ENCODE measurements at regions not wholly inside any gene's neighbourhood (a gene's known extent, or its start where the extent isn't known, plus 50 kb on each side); places are given as distances from the start of the nearest gene placed in this dataset.

DNA sequence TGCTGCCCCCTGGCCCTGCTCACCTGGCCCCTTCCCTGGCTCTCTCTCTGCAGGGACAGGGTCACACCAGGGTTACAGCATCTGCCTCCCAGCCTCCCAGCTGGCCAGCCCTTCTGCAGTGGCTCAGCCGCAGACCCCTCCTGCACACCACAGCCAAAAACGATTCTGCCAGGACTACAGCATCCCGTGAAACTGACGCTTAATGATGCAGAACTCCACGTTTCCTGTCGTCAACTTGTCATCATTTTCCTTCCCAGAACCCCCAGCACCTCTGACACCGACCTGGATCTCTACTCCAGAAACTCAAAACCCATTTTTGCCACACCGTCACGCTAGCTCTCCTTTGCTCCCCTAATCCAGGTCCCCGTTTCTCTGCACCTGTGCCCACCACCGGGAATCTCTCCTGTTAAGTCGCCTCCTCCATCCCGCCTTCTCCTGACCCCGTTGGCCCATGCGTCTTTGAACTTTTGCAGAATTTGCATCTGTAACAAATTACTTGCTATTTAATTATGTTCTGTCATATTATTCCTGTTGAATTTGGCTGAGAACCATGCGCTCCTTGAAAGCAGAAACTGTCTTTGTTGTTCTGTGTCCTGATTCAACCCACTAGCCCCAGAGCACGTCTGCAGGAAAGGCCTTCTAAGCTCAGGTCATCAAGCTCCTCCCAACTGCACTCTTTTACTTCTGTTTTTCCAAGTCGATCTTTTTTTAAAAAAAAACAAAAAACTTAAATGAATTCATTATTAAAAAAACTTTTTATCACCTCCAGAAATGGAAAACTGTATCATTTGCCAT, 173.2 kb upstream of the COPS8 start:
- WGBS, 3 donors, result 41 to 48% (median 46%) methylated on average over 18 of the region's 18 CpGs
- Histone ChIP-seq H3K9me3 (no peaks in the 10 kb centered on the region), H3K36me3 (ENCODE audit: insufficient read depth in 1 of 2, low read depth in 1 of 2) (no peaks in the 10 kb centered on the region), H3K27ac (no peak overlapping the region), H3K27me3 (ENCODE audit: insufficient read depth in 3 of 3, low read length in 2 of 3) (peaks cover 0 to 4% (median 1%) of the 10 kb centered on the region in 3 donors), H3K4me3 (no peak overlapping the region), H3K4me1 (no peaks in the 10 kb centered on the region)
- DNase-seq (no peak), ATAC-seq (no peak)
- intact Hi-C loops (cut with DNase I), result no loop called here
- TF ChIP-seq, protein P1, sequence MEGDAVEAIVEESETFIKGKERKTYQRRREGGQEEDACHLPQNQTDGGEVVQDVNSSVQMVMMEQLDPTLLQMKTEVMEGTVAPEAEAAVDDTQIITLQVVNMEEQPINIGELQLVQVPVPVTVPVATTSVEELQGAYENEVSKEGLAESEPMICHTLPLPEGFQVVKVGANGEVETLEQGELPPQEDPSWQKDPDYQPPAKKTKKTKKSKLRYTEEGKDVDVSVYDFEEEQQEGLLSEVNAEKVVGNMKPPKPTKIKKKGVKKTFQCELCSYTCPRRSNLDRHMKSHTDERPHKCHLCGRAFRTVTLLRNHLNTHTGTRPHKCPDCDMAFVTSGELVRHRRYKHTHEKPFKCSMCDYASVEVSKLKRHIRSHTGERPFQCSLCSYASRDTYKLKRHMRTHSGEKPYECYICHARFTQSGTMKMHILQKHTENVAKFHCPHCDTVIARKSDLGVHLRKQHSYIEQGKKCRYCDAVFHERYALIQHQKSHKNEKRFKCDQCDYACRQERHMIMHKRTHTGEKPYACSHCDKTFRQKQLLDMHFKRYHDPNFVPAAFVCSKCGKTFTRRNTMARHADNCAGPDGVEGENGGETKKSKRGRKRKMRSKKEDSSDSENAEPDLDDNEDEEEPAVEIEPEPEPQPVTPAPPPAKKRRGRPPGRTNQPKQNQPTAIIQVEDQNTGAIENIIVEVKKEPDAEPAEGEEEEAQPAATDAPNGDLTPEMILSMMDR (IDR thresholded peaks at IDR 0.05), result no peak

DNA sequence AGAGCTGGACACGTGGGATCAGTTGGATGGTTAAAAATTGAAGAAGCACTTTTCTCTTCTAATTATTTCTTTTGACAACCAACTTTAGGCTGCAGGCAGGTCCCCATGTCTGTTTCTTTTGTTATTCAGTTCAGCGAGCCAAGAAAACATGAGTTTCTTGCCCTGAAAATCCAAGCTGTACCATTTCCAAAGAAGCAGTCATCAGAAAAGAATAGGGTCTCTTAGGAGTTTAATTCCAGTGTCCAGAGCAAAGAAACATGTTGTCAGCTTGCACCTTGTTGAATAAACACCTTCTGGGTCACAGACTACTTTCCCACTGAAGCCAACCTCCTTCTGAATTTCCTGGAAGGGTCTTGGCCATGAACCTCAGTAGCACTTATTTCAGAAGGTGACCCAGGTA, 170.5 kb upstream of the COPS8 start:
- Histone ChIP-seq H3K9me3 (no peaks in the 10 kb centered on the region), H3K4me1 (no peaks in the 10 kb centered on the region), H3K27ac (no peak overlapping the region), H3K27me3 (ENCODE audit: insufficient read depth in 3 of 3, low read length in 2 of 3) (no peaks in the 10 kb centered on the region), H3K36me3 (ENCODE audit: insufficient read depth in 1 of 2, low read depth in 1 of 2) (no peaks in the 10 kb centered on the region), H3K4me3 (no peak overlapping the region)
- intact Hi-C loops (cut with DNase I), result no loop called here
- DNase-seq, result no peak
- TF ChIP-seq, protein P1 (IDR thresholded peaks at IDR 0.05), result no peak
- 81 to 83% (median 82%) methylated on average over 2 of the region's 2 CpGs for WGBS, 3 donors
- no peak for ATAC-seq

DNA sequence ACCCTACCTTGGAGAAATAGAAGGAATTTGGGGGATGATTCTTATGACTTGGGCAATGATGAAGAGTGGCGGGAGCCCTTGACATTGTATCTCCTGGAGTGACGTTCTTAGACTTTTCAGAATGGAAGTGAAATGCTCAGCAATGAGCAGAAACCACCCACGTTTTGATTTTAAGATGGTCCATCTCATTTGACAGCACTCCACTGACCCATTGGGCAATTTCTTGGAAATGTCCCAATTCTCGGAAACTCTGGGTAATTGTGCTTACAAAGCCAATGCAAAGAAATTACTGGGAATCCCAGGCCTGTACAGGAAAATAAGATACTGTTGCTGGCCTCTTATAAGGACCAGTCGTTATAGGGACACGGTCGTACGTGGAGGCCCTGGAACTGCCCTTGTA, 170.0 kb upstream of the COPS8 start:
- Histone ChIP-seq H3K27ac (no peak overlapping the region), H3K4me3 (no peak overlapping the region), H3K9me3 (no peaks in the 10 kb centered on the region), H3K27me3 (ENCODE audit: insufficient read depth in 3 of 3, low read length in 2 of 3) (no peaks in the 10 kb centered on the region), H3K4me1 (no peaks in the 10 kb centered on the region), H3K36me3 (ENCODE audit: insufficient read depth in 1 of 2, low read depth in 1 of 2) (no peaks in the 10 kb centered on the region)
- DNase-seq, result no peak
- intact Hi-C loops (cut with DNase I), result no loop called here
- TF ChIP-seq, protein P1 (IDR thresholded peaks at IDR 0.05), result no peak
- 87 to 90% (median 89%) methylated on average over 8 of the region's 8 CpGs for WGBS, 3 donors
- no peak for ATAC-seq

DNA sequence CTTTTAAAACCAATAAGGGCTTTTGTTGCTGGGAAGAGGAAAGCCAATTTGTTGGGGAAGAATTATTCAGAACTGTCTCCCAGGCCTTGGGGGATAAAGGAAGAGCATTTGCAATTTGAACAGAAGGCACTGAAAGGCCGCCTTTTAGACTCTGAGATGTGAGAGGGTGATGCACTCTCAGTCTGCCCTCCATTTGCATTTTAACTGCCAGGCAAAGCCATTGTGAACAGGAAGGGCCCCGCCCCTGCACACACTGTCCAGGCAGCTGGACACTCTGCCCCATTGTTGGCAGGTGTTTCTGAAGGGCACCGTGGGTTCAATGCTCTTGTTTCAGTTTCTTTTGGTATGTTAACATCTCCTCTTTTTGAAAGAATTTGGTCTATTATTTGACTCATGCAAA, 169.5 kb upstream of the COPS8 start:
- H3K9me3 ChIP-seq, result no peaks in the 10 kb centered on the region
- 68 to 72% (median 68%) methylated on average over 3 of the region's 3 CpGs for WGBS, 3 donors
- no peaks in the 10 kb centered on the region for H3K27me3 ChIP-seq (ENCODE audit: insufficient read depth in 3 of 3, low read length in 2 of 3)
- intact Hi-C loops (cut with DNase I), result no loop called here
- DNase-seq, result no peak
- no peak overlapping the region for H3K27ac ChIP-seq
- TF ChIP-seq, protein P1 (IDR thresholded peaks at IDR 0.05), result no peak
- no peak for ATAC-seq
- no peaks in the 10 kb centered on the region for H3K36me3 ChIP-seq (ENCODE audit: insufficient read depth in 1 of 2, low read depth in 1 of 2)
- no peak overlapping the region for H3K4me3 ChIP-seq
- H3K4me1 ChIP-seq, result no peaks in the 10 kb centered on the region

DNA sequence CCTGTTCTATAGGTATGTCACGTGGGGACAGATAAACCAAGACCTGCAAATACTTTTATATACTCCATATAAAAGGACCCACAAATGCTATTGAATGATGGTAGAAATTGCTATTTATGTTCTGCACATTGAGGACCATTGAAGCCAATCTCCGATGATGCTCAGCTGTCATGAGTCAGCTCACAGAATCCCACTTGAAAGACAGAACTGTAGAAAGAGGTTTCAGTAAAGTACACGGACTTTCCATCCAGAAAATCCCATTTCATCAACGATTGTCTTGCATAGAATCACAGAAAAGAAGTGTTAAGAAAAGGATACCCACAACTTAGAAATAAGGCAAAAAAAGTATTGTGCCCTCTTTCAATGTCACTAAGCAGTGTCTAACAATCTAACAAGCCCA, 169.0 kb upstream of the COPS8 start:
- intact Hi-C loops (cut with DNase I), result no loop called here
- no peak overlapping the region for H3K4me3 ChIP-seq
- no peak overlapping the region for H3K27ac ChIP-seq
- TF ChIP-seq, protein P1 (IDR thresholded peaks at IDR 0.05), result no peak
- ATAC-seq, result no peak
- H3K9me3 ChIP-seq, result no peaks in the 10 kb centered on the region
- no peaks in the 10 kb centered on the region for H3K4me1 ChIP-seq
- no peak for DNase-seq
- H3K27me3 ChIP-seq (ENCODE audit: insufficient read depth in 3 of 3, low read length in 2 of 3), result no peaks in the 10 kb centered on the region
- 77 to 88% (median 79%) methylated on average over 4 of the region's 4 CpGs for WGBS, 3 donors
- H3K36me3 ChIP-seq (ENCODE audit: insufficient read depth in 1 of 2, low read depth in 1 of 2), result no peaks in the 10 kb centered on the region

Data from psoas muscle (tissue), 7 donors.